HUES48 (cell line): ENCODE measurements at regions not wholly inside any gene's neighbourhood (a gene's known extent, or its start where the extent isn't known, plus 50 kb on each side); places are given as distances from the start of the nearest gene placed in this dataset.

ENCODE experiments used
- H3K27ac ChIP-seq: one replicate; pipeline ENCODE4 v1.7.0; 2013; ENCODE audit warnings: low read depth, low read length, inconsistent platforms
- H3K27me3 ChIP-seq: 2 replicates; pipeline ENCODE4 v1.6.1; 2013; ENCODE audit warnings: mild to moderate bottlenecking, low read length; ENCODE audit not compliant: control insufficient read depth, insufficient read depth
- H3K36me3 ChIP-seq: 2 replicates; pipeline ENCODE4 v1.6.1; 2013; ENCODE audit warnings: low read length; ENCODE audit not compliant: control insufficient read depth, insufficient read depth
- H3K4me1 ChIP-seq: 2 replicates; pipeline ENCODE4 v1.6.1; 2013; ENCODE audit warnings: mild to moderate bottlenecking, low read length; ENCODE audit not compliant: control insufficient read depth, insufficient read depth
- H3K4me3 ChIP-seq: 2 replicates; pipeline ENCODE4 v1.5.1; 2013; ENCODE audit warnings: mild to moderate bottlenecking, low read depth, low read length
- H3K9ac ChIP-seq: 2 replicates; pipeline ENCODE4 v1.6.1; 2013; ENCODE audit warnings: mild to moderate bottlenecking, low read depth, low read length, moderate library complexity
- H3K9me3 ChIP-seq: 2 replicates; pipeline ENCODE4 v1.6.1; 2013; ENCODE audit warnings: low read length; ENCODE audit not compliant: control insufficient read depth, insufficient read depth

DNA sequence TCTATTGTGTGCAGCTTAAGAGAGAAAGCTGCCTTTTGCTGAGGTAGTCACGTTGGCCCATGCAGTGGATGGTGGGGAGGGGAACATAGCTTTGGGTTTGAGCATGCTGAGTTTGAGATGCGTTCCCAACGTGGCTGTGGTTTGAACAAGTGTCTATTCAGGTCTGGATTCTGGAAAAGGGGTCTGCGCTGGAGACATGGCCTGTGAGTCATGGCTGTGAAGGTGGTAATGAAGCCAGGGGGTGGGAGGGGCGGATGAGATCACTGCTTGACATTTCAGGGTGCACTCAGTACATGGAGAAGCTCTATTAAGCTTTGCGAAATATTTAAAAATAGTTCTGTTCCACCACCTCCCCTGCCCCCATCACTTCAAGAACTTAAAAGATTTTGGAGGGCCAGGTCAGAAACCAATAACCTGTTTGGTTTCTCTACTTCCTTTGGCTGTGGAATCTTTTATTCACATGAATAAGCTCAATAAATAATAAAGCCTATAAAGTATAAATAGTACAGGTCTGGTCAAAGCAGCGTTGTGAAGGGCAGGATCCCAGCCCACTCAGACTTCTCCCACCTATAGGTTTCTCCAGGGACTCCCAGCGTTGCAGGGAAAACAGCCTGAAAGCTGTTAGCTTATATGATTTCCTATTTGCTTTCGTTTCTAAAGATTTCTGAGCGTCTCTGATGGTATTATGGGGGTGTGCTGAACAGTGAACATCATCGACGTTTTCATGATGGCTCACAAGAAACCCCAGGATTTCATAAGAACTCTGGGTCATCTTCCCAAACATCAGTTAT lies 189.9 kb downstream of the NSG2 start:
- Histone ChIP-seq H3K27ac (no peak overlapping the region), H3K27me3 (no peaks in the 10 kb centered on the region), H3K4me3 (no peak overlapping the region), H3K9me3 (no peaks in the 10 kb centered on the region), H3K36me3 (no peaks in the 10 kb centered on the region), H3K9ac (no peak overlapping the region), H3K4me1 (no peaks in the 10 kb centered on the region)

DNA sequence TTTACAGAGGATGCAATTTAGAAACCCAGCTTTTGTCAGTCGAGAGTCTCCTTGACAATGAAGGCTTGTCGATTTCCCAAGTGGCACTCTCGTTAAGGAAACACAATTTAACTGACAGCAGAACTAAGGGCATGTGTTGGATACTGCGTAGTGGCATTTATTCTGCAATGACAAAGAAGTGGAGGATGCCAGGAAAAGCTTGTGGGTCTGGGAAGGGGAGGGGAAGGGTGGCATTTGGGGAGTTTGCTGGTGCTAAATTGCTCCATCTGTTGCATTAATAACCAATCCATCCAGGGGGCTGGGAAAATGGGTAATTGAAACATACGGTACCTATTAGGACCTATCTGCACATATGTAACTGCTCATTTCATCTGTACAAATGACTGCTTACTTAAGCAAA lies 190.6 kb downstream of the NSG2 start:
- Histone ChIP-seq H3K27me3 (no peaks in the 10 kb centered on the region), H3K9ac (no peak overlapping the region), H3K4me3 (no peak overlapping the region), H3K9me3 (no peaks in the 10 kb centered on the region), H3K36me3 (no peaks in the 10 kb centered on the region), H3K4me1 (no peaks in the 10 kb centered on the region), H3K27ac (no peak overlapping the region)

DNA sequence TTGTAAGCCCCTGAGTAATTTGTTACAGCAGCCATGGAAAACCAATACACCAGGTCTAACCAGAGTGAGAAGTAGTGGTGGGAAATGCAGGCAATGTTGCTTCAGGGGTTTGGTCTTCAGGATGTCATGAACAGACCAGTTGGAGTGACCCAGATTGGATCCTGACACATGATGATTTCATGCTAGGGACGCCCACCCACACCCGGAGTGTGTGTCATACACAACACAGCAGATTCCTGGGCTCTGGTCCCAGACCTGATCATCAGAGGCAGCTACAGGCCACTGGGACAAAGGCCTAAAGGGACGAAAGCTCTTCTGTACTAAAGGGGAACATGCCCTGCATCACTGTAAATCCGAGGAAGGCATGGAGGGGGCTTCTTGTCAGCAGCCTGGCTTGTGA lies 194.2 kb downstream of the NSG2 start:
- no peak overlapping the region for H3K4me3 ChIP-seq
- H3K27me3 ChIP-seq = no peaks in the 10 kb centered on the region
- H3K9ac ChIP-seq = no peak overlapping the region
- no peak overlapping the region for H3K27ac ChIP-seq
- H3K36me3 ChIP-seq = no peaks in the 10 kb centered on the region
- H3K9me3 ChIP-seq = no peaks in the 10 kb centered on the region
- no peaks in the 10 kb centered on the region for H3K4me1 ChIP-seq

DNA sequence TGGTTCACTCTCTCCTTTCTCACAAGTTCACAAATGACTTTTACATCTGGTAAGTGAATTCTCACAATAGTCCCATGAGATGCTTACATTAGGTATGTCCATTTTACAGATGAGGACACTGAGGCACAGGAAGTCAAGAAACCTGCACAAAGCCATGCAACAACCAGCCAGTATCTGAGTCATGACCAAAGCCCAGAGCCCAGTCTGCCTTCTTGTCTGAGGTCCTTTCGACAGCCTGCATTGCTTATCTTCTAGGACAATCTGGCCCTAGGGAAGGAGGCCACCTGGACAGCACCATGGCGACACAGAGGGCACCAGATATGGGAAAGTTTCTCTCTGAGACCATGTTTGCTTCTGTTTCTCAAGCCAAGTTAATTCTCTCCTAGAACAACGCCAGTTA lies 197.1 kb downstream of the NSG2 start:
- Histone ChIP-seq H3K9ac (no peak overlapping the region), H3K4me1 (no peaks in the 10 kb centered on the region), H3K9me3 (no peaks in the 10 kb centered on the region), H3K27ac (no peak overlapping the region), H3K27me3 (no peaks in the 10 kb centered on the region), H3K36me3 (no peaks in the 10 kb centered on the region), H3K4me3 (no peak overlapping the region)

DNA sequence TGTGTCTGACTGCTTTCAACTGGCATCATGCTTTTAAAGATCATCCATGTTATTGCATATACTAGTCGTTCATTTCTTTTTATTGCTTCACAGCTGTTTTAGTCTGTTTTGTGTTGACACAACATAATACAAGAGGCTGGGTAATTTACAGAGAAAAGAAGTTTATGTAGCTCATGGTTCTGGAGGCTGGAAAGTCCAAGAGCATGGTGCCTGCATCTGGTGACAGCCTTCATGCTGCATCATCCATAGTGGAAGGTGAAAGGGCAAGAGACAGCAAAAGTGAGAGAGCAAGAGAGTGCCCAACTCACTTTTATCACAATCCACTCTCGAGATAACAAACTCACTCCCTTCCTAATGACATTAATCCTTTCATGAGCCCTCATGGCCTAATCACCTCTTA lies 198.4 kb downstream of the NSG2 start:
- H3K27ac ChIP-seq = no peak overlapping the region
- H3K36me3 ChIP-seq = no peaks in the 10 kb centered on the region
- H3K9ac ChIP-seq = no peak overlapping the region
- no peak overlapping the region for H3K4me3 ChIP-seq
- no peaks in the 10 kb centered on the region for H3K9me3 ChIP-seq
- H3K4me1 ChIP-seq = no peaks in the 10 kb centered on the region
- H3K27me3 ChIP-seq = no peaks in the 10 kb centered on the region

DNA sequence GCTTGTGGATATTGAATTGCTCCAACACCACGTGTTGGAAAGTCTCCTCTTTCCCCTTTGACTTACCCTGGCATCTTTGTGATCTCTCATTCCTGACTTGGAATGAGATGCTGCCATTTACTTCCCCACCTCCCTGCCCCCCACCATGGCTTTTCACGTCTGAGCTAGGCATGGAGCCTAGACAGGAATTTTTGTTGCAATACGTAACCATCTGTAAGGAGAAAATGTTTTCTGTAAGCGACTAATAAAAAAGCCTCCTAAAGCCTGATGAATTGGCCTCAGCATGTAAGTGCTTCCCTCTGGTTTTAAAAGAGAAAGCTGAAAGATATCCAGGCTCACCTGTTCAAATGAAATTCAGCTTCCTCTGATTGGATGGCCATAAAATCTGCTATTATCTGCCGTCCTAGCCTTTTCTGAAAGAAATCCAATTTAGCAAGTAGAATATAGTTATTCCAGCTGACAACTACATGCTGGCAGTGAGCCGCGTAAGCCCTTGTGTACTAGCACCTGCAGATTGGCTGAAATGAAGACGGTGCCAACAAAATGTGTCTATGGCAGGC lies 200.1 kb downstream of the NSG2 start:
- Histone ChIP-seq H3K4me1 (no peaks in the 10 kb centered on the region), H3K36me3 (no peaks in the 10 kb centered on the region), H3K9ac (no peak overlapping the region), H3K4me3 (no peak overlapping the region), H3K27ac (no peak overlapping the region), H3K9me3 (no peaks in the 10 kb centered on the region), H3K27me3 (no peaks in the 10 kb centered on the region)

DNA sequence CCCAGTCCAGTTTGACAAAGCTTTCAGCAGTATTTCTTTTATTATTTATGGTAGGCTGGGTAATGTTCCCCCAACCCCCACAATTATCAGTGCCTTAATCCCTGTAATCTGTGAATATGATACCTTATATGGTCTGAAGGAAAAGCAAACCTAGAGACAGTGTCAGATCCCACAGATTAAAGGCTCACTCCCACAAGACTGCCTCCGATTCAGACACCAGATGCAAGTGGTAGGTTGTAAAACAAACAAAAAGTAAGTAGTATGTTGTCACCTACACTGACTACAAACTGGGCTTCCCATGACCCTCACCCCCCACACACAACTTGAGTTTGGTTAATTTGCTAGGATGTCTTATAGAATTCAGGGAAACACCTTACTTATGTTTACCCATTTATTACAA lies 201.2 kb downstream of the NSG2 start:
- H3K4me3 ChIP-seq = no peak overlapping the region
- no peaks in the 10 kb centered on the region for H3K27me3 ChIP-seq
- no peaks in the 10 kb centered on the region for H3K4me1 ChIP-seq
- H3K36me3 ChIP-seq = no peaks in the 10 kb centered on the region
- H3K27ac ChIP-seq = no peak overlapping the region
- H3K9ac ChIP-seq = no peak overlapping the region
- H3K9me3 ChIP-seq = no peaks in the 10 kb centered on the region

DNA sequence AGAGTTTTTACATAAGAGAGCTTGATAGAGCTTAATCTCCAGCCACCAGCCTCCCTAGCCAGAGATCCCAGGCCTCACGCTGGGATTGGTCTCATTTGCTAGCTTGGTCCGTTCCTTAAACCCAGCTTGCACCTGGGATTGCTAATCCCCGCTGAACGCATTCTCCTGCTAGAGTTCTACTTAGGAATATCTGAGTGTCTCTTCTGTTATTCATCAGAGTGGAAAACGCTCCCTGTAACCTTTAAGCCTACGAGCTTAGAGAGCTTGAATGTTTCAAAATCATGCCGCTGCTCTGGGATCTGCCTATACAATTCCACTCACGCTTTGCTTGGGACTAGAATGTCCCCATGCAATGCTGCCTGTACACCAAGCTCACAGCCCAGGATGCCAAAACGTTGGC lies 201.8 kb downstream of the NSG2 start:
- H3K27ac ChIP-seq = no peak overlapping the region
- H3K4me1 ChIP-seq = no peaks in the 10 kb centered on the region
- no peak overlapping the region for H3K4me3 ChIP-seq
- H3K9ac ChIP-seq = no peak overlapping the region
- H3K36me3 ChIP-seq = no peaks in the 10 kb centered on the region
- H3K27me3 ChIP-seq = no peaks in the 10 kb centered on the region
- no peaks in the 10 kb centered on the region for H3K9me3 ChIP-seq

DNA sequence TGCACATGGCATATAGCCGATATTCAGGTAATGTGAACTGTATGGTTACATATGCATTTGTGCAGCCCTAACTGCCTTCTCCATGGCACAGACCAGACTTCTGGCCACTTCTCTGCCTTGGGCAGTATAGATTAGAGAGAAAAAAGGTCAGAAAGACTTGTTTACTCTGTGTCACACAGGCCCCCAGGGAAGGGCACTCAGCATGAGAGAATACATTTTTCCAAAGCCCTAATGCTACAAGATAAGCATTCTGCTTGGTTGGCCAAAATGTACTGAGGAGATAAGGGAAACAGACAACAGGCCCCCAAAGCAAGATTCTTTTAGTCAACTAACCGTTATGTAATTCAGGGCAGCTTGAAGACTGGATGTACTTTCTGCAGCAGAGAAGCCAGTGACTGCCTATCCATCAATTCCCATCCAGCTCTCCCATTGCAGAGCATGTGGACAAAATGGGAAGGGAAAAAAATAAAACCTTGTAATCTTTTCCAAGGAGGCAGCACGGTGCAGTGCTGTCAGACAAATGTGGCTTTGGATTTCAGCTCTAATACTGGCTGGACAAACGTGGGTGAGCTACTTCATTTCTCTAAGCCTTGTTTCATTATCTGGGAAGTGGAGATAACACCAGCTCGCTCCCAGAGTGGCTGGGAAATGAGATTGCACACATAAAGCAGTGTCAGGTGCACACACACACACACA lies 205.9 kb downstream of the NSG2 start:
- Histone ChIP-seq H3K4me1 (no peaks in the 10 kb centered on the region), H3K9ac (no peak overlapping the region), H3K27me3 (no peaks in the 10 kb centered on the region), H3K36me3 (no peaks in the 10 kb centered on the region), H3K27ac (no peak overlapping the region), H3K9me3 (no peaks in the 10 kb centered on the region), H3K4me3 (no peak overlapping the region)

DNA sequence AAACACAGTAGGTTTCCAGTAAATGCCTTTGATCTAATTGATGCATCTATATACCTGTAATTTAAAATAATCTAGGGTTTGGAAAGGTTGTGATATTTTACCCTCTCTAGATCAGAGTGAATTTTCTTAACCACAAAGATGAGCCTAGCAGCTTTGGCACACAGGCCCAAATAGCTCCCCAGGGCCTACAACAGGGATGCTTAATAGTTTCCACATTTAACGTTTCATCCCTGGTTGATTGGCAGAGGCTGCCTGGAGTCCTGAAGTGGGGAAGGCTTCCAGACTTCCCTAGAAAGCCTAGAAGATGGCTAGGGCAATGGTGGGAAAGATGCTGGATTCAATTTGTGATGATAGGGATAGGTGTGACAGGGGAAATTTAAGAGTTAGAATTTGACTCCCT lies 206.6 kb downstream of the NSG2 start:
- no peaks in the 10 kb centered on the region for H3K9me3 ChIP-seq
- H3K4me3 ChIP-seq = no peak overlapping the region
- no peaks in the 10 kb centered on the region for H3K4me1 ChIP-seq
- H3K9ac ChIP-seq = no peak overlapping the region
- H3K36me3 ChIP-seq = no peaks in the 10 kb centered on the region
- H3K27ac ChIP-seq = no peak overlapping the region
- no peaks in the 10 kb centered on the region for H3K27me3 ChIP-seq

DNA sequence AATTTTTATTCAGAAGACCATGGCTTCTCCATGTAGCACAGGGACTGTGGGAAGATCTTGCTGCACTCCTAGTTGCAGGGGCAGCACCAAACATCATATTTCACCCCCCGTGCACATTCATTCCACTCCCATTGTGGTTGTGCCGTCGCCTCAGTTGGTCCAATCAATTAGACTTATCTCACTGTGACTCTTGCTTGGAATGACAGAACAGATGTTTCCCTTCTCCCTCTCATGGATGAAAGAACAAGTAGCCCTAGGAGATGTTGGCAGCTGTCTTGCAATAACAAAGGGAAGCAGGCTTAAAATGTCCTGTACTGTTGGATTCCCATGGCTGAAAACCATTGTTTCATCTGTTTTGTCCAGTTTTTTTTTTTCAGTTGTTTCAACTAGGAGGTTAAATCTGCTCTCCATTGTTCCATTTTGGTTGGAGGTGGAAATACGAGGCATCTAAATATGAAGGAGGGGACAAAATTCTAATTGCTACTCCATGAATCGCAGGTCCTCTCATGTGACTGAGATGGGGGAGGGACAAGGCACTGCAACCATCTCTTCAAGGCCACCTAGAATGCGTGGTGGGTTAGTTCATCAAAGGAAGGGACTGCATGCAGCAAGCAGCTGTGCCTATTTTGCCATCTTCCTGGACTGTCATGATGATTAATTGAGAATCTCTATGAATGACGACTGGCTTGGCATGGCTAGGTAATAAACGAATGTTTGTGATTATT lies 214.4 kb downstream of the NSG2 start:
- H3K27me3 ChIP-seq = no peaks in the 10 kb centered on the region

More for the DNA sequence above, 214.4 kb downstream of the NSG2 start:
- Histone ChIP-seq H3K9me3 (no peaks in the 10 kb centered on the region), H3K4me3 (no peak overlapping the region), H3K9ac (no peak overlapping the region), H3K4me1 (no peaks in the 10 kb centered on the region), H3K36me3 (no peaks in the 10 kb centered on the region), H3K27ac (no peak overlapping the region)
